ENCODE measurements at regions not wholly inside any gene's neighbourhood (a gene's known extent, or its start where the extent isn't known, plus 50 kb on each side); places are given as distances from the start of the nearest gene placed in this dataset.
A peak's percentile ranks its signal among the peaks of the same experiment; 100 is the strongest.

GRCh38 chr14:62101673-62102348, 339.6 kb downstream of the SNAPC1 start:
- DNase-seq = no peak

DNA sequence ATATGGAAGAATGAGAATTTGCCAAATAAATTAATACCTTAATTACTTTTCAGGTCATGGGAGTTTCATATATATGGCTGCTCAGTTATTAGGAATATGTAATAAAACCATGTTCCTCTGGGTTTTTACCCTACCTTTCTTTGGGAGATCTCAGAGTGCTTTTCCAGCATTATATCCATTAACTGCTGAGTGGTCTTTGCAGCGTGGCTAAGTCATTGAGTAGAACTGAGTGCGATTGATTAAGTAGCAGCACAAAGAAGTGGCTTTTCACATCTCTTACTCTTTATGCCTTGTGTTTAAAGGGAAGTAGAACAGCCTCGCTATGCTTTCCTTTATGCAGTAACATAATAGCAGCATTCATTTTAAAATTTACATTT, 340.1 kb downstream of the SNAPC1 start:
- DNase-seq = no peak

GRCh38 chr14:62103464-62103863, 341.2 kb downstream of the SNAPC1 start:
- no peak for DNase-seq

DNA sequence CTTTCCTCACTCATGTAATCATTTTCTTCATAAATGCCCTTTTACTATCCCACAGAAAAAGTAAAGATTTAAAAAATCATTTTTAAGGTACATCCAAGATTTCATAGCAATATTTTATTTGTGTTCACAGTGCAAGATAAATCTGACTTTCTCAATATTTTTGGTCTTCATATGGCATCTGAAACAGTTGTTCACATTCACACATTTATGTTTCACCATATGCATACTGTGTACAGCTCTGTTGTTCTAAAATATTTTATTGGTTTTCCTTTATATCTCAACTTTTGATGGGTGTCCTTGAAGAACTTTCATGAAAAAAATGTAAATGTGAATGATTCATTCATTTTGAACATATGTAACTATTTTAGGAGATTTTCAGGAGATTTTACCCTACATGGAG, 348.7 kb downstream of the SNAPC1 start:
- no peak for DNase-seq

DNA sequence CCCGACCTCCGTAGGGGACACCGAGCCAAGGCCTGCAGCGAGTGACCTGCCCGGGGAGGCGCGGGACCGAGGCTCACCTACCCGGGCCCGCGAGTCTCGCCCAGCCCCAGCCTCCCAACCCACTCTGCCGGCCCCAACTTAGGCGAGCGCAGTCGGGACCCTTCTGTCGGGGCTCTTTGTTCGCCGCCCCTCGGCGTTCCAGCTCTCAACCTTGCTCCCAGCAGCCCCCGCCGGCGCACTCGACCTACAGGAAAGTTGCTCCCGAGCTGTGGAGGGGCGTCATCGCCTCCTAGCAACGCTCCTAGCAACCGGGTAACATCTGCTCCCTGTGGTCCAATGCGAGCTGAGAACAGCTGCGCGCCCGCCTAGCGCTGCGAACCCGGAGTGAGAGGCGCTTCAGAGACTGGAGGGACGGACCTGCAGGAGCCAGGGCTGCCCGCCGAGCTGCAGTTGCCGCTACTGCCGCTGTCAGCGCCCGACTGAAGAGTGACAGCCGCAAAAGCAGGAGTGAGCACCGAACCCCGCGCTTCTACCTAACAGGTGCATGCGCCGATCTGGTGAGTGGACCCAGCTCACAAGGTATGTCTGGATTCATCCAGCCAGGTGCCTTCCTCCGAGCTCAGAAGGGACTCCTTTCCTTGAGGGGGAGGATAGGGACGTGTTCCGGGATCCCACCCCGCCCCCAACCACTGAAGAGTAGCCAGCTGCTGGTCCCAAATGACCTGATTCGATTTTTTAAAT, 355.0 kb downstream of the SNAPC1 start:
- peak; percentile 86 for DNase-seq

DNA sequence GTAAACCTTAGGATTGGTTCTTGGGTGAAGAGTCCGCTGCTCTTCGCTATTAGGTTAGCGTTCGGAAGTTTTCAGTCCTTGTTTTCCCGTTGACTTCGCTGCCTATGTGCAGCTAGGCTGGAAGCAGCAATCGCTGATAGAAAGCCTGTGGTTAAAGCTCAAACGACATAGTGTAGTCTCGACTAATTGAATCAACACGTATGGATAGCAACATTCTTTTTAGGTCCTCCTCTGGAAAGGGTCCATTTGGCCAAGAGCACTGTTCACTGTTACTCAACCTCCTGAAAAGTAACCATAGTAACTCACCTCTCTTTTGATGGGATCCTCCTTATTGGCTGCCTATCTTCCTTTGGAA, 355.5 kb downstream of the SNAPC1 start:
- no peak for DNase-seq

- no peak for DNase-seq
These were observed 356.2 kb downstream of the SNAPC1 start for GRCh38 chr14:62118461-62118860.

DNA sequence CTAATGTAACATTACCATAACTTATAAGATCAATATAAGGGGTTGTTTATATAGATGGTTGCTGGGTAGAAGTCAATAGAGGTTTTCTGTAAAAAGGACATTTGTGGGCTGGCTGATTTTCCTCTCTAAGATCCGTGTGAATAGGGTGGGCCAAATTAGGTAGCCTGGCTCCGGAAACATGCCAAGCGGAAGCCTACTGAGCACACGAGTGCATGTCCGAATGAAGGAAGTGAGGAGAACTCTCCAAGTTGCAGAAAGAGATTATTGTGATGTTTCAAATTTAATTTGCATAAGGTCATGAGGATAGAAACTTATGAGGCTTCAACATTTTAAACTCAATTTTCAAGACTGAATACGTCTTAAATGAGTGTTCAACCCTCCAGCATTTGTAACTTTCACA, 356.7 kb downstream of the SNAPC1 start:
- DNase-seq = no peak

- no peak for DNase-seq
These were observed 361.7 kb downstream of the SNAPC1 start for GRCh38 chr14:62123961-62124360.

- no peak for DNase-seq
These were observed 363.6 kb downstream of the SNAPC1 start for GRCh38 chr14:62125793-62126192.

GRCh38 chr14:62126879-62127478, 364.8 kb downstream of the SNAPC1 start:
- DNase-seq = peak; percentile 56

GRCh38 chr14:62130441-62130840, 368.2 kb downstream of the SNAPC1 start:
- no peak for DNase-seq

DNA sequence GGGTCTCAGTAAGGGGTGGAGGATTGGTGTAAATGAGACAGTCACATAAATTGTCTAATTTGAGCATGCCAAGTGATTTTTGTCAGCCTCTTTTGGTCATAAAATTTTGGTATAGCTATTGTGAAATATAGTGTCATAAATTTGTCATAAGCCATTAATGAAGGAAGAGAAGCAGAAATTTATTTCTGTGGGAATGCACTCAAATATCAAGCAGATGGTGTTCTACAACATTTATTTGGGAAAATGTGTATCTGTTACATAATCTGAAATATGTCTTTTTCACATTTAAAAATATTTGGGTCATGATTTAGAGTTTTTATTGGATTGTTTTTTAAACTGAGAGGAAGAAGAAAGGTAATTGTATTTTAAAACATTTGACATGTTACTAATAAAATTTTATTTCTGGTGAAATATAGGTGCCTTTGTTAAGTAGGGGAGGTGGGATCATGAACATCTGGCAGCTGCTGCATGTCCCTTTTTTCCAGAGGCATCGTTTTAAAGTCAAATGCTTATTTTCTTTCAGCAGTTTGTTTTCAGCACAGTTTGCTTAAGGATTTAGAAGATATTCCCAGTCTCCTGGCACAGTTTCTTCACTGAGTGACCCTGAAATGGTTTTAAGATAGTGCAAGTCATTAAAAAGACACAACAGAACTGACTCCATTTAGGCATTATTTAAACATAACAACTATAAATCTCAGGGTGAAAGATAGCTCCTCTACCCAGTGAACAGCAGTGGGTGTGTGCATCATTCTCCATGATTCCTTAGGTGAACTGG, 371.7 kb downstream of the SNAPC1 start:
- DNase-seq = no peak

DNA sequence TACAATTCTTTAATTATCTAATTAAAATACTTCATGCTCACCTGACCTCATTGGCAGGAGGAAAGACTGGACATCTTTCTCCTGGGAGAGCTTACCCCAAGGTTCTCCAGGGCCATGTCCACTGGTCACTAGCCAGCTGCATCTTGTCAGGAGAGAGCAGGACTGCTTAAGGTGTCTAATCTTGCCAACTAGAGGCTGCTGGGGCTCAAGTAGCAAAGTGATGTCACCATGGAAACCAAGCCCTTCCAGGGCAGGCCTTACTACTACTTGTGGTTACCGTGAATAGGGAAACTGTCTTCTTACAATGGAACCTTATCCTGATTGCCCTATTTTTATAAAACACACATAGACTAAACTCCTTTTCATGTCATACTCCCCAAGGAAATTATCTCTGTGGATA, 376.4 kb downstream of the SNAPC1 start:
- DNase-seq = no peak

DNA sequence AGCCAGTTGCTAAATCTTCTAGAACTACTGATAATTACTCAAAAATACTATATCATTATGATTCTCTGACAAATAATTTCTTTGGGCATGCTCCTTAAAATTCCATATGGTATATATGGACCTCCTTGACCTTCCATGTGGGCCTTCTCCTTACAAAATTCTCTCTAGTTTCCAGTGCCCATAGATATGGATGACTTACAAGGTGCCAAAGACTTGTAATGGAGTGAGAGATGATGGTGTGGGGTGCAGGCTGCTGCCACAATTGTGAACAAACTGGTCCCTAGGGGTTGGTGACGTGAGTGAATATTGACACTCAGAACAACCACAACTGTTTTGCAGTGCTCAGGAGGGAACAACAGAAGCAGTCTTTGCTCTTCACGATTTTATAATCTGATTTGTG, 378.9 kb downstream of the SNAPC1 start:
- no peak for DNase-seq

DNA sequence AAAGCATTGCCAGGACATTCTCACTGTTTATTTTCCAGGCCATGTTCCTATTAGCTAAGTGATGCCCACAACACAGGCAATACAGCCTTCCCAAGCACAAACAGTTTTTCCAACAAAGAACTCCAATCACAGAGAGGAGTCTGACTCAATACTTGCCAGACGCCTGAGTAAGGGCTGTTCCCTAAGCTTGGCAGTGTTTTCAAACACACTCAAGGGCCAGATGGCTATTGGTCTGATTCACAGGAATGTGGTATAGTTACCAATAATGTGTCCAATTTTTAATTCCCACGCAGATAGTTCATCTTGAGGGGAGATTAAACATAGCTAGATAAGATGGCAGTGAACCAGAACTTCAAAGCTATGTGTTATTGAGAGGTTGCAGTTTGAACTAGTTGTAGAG, 381.0 kb downstream of the SNAPC1 start:
- no peak for DNase-seq

GRCh38 chr14:62144863-62145262, 382.6 kb downstream of the SNAPC1 start:
- no peak for DNase-seq

GRCh38 chr14:62146030-62146429, 383.8 kb downstream of the SNAPC1 start:
- DNase-seq = no peak

- DNase-seq = no peak
These were observed 393.8 kb downstream of the SNAPC1 start for GRCh38 chr14:62156052-62156451.

DNA sequence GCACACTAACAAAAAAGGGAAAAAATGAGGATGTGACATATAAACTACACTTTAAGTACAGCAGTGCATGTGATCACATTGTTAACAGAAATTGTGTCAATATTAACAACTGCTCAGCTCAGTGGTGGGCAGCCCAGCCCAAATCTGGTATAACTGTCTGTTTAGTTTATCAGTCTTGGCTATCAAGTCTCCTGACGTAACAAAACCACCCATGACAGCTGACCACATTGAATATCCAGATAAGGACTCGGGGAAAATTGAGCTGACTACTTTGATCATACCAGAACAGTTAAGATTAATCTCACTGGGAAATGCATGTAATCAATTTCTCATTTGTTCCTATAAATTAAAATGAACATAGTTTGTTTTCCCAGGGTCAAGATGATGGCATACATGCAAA, 396.6 kb downstream of the SNAPC1 start:
- no peak for DNase-seq

GRCh38 chr14:62159314-62159713, 397.1 kb downstream of the SNAPC1 start:
- DNase-seq = no peak

- peak; percentile 62 for DNase-seq
These were observed 400.9 kb downstream of the SNAPC1 start for GRCh38 chr14:62162998-62163589.

DNA sequence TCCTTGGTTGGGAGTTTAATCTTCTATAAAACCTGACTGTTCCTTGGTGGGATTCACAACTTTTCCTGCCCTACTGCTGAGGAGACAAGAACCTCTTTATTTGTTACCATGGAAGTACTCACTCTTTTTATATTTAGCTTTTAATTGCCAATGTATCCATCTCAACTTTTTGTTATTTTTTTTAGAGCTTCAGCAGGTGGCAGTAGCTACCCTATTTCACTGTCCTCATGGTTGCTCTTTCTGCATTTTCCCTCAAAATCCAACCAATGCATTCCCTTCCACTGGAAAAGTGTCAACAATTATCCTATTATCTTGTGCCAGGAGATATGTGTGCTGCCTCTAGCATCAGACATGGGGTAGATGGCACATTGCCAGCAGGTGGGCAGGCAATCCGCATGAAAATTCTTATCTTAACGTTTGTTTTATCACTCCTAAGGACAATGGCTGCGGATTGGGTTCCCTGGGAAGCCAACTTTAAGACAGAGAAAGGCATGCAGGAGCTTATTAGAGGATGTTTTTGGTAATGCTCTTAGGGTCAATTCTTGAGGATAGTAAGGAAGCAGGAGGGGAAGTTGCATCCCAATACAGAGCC, 406.4 kb downstream of the SNAPC1 start:
- DNase-seq = no peak
